GM03348 (cell line): ENCODE measurements at regions not wholly inside any gene's neighbourhood (a gene's known extent, or its start where the extent isn't known, plus 50 kb on each side); places are given as distances from the start of the nearest gene placed in this dataset.

Experiments used
- DNase-seq: peaks from one replicate; pipeline ENCODE4 v3.0.0; 2012; ENCODE audit warnings: low spot score

DNA sequence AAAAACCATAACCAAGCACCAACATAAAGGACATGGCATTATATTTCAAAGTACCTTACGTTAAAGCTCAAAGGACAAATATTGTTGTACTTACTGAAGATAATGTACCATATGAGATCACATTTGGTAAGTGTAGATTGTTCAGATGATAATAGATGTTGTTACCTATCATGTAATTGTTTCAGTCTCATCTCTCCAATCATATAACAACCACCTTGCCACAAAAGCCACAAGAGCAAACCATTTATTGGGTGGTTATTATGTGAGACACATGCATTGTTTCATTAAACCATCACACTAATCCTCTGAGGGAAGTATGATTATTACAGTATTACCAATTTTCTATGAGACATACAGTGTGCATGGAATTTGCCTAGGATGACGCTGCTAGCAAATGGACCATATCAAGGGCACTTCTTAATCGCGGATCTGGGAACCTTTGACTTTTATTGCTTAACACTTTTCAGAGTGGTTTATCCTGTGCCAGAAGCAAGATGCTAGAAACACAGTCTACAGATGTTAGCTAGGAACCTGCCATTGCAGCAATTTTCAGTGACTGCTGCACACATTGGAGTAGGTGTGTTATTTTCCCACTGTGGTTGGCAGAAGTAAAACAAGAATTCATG is 149.8 kb upstream of the AKIRIN2 start:
- DNase-seq = no peak

DNA sequence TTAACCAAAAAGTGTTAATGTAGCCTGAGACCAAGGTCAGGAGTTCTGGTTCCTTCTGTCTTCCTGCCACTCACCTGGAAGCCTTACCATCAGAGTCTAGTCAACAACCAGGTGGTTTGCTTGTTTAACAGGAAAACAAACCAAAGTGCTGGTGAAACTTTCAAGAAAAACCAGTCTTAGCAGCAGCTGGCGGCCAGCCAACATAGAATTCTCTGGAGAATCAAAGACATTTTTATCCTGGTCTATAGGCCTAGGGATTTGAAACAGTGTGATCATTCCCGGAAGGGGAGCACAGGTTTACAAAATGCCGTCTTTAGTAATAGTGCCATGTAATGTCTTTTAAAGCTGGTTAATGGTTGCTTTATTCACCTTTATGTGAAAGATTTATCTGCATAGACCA is 146.6 kb upstream of the AKIRIN2 start:
- DNase-seq = no peak

DNA sequence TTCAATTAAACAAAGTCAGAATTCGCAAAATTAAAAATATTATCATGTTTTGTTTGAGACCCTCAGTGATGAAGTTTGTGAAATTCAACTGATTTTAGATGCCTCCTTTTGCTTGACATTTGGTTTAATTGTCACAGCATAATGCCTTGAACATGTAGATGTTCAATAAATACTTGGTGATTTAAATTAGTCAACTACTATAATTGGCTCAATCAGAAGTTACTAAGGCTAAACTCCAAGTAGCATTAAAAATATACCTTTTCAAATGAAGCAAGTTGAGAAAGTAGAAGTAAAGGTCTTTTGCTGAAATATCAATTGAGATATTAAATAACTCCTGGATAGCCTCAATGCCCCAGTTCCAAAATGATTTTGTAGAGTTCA is 145.8 kb upstream of the AKIRIN2 start:
- DNase-seq = no peak

DNA sequence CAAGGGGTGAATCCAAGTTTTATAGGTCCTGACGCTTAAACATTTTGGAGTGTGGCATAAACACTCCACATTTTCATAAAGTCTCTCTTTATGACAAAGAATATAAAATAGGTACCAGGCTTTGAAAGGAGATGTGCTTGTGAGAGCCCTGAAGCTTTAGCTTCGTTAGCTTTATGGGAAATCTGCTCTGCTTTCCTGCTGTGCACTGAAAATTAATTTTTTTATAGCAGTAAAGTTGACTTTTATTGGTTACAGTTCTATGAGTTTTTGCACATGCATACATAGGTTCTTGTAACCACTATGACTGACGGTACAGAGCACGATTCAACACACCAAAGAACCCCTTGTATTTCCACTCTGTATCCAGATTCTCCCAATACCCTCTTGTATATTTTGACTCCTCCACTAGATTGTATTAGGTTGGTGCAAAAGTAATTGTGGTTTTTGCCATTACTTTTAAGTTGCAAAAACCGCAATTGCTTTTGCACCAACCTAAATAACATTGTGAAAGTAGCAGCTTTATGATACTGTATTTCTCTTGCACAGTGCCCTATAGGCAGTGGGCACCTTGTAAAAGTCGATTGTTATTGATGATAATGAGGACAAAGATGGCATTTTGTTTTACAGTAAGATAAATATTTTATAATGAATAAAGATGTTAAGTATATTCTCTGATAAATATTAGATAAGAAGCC is 145.2 kb upstream of the AKIRIN2 start:
- no peak for DNase-seq

DNA sequence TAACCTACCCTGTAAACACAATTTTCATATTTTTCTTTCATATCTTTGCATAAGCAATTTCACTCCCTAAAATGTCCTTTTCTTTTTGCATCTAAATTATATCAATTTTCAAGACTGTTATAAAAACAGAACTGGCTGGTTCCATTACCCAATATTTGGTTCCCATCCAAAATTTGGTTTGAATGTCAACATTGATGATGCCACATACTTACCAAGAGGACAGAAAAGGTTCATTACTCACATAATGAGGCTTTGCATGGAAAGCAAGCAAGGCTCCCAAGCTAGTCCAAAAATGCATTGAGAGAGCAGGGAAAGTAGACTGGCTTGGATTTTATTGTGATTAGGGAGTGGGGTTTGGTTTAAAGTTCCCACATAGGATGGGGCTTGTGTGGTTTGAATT is 144.4 kb upstream of the AKIRIN2 start:
- no peak for DNase-seq

DNA sequence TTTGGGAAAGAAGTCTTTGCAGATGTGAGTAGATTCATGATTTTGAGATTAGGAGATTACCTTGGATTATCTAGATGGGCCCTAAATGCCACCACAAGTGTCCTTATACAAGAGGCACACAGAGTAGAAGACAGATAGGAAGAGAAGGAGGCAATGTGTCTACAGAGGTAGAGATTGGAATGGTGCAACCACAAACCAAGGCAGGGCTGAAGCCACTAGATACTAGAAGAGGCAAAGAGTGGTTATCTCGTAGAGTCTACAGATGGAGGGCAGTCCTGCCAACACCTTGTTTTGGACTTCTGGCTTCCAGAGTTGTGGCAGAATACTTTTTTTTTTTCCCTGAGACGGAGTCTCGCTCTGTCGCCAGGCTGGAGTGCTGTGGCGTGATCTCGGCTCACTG is 138.3 kb upstream of the AKIRIN2 start:
- DNase-seq = no peak

DNA sequence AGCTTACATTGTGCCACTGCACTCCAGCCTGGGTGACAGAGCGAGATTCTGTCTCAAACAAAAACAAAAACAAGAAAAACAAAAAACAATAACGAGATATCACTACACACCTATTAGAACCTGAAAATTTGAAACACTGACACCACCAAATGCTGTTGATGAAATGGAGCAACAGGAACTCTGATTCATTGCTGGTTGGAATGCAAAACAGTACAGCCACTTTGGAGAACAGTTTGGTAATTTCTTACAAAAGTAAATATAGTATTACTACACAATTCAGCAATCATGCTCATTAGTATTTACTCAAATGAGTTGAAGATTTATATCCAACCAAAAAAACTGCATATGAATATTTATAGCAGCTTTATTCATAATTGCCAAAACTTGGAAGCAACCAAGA is 135.8 kb upstream of the AKIRIN2 start:
- no peak for DNase-seq

DNA sequence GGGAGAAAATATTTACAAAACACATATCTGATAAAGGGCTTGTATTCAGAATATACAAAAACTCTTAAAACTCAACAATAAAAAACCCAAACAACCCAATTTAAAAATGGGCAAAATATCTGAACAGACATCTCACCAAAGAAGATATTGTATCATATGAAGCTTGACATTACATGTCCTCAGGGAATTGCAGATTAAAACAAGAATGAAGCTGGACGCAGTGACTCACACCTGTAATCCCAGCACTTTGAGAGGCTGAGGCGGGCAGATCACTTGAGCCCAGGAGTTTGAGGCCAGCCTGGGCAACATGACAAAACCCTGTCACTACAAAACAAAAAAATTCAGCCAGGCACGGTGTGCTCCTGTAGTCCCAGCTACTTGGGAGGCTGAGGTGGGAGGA is 135.4 kb upstream of the AKIRIN2 start:
- DNase-seq = no peak

DNA sequence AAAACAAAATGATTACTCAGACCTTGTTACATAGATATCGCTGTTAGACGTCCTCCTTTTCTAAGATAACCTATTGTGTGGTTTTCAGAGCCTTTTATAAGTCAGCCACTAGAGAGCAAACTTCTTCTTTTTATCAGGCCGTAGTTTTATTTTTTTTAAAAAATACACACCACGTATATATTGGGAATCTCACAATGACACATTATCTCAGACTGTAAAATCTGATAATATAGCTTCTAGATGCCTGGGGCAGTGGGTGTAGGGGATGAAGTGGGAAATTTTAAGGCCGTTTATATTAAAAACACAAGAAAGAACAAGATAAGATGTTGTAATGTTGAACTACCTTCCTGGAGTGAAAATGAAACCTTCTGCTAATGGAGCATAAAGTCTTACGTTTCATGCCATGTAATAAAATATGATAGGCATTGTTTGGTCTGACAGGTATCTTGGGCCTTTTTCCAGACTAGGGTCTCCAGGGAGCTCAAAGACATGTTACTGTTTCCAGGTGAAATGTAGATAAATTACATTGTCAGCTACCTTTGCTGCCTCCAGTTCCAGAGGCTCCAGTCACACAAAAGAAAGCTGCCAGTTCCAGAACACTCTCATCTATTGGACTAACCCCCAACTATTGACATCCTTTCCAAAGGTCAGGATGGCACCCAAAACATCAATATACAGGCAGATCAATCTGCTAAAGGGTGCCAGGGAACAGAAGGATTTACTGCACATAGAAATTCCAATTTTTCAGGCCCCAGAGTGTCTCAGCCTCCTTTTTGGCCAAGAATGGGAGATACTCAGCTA is 130.2 kb upstream of the AKIRIN2 start:
- peak; percentile 37 for DNase-seq

DNA sequence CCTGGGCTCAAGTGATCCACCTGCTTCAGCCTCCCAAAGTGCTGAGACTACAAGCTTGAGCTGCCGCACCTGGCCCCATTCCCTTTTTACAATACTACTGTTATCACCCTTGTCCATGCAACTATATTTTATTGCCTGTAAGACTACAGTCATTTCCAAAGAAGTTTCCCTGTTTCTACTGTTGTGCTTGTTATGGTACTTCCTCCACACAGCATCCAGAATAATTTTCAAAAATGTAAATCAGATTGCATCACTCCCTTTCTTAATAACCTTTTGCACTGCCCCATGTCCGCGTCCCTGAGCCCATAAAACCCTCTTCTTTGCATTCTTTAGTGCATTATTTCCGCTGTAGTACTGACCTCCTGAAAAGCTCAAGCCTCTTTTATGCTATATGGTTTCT is 128.9 kb upstream of the AKIRIN2 start:
- DNase-seq = no peak

DNA sequence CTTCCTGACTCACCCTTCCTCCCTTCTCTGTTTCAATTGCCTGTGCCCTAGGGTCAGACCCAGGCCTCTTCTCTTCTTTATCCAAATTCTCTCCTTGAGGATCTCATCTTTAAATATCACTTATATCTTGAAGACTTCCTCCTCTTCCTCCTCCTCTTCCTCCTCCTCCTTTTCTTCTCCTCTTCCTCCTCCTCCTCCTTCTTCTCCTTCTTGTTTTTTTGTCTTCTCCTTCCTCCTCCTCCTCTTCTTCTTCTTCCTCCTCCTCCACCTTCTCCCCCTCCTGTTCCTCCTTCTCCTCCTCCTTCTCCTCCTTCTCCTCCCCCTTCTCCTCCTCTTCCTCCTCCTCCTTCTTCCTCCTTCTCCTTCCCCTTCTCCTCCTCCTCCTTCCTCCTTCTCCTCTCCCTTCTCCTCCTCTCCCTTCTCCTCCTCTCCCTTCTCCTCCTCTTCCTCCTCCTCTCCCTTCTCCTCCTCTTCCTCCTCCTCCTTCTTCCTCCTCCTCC is 127.6 kb upstream of the AKIRIN2 start:
- no peak for DNase-seq

DNA sequence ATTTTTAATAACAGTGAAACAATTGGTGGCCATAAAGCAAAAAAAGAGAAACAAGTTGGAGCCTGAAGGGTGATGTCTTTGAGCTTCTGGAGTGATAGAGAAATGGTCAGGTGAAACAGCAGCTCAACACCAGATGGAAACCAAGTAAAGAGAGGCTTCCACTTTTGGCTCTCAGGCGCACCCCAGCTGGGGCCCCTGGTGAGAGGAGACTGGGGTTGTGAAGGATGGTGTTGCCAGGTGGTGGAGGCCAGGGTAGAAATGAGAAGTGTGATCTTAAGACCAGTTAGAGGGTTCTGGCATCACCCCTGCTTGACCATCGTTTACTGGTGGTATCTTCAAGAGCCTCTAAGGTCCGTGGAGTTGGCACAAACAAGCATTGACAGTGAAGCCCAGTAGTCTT is 126.0 kb upstream of the AKIRIN2 start:
- DNase-seq = no peak

DNA sequence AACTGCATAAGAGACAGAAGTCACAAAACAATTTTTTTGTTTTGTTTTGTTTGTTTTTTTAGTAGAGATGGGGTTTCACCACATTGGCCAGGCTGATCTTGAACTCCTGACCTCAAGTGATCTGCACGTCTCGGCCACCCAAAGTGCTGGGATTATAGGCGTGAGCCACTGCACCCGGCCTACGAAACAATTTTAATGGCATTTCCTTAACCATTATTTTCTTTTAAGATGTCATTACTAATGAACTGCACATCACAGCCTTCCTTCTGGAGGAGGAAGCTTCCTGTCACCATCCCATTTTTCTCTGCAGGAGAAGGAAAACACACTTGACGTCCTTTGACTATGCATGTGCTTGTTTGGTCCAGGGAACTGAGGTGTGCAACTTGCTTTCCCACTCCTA is 125.3 kb upstream of the AKIRIN2 start:
- DNase-seq = no peak

DNA sequence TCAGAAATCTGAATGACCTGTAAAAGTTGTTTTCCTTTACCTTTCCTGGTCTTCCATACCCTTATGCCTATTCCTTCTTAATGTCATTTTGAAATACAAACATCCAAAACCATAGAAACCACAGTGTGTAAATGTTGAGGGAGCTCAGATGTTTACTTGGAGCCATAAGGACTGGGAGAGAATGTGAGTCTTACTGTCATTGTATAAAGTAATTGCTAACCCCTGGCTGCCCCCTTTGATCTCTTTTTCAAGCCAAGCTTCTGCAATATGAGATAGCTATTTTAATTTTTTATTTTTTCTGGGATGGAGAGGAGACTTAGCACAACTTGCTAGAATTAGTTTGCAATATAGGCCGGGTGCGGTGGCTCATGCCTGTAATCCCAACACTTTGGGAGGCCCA is 124.4 kb upstream of the AKIRIN2 start:
- DNase-seq = no peak

DNA sequence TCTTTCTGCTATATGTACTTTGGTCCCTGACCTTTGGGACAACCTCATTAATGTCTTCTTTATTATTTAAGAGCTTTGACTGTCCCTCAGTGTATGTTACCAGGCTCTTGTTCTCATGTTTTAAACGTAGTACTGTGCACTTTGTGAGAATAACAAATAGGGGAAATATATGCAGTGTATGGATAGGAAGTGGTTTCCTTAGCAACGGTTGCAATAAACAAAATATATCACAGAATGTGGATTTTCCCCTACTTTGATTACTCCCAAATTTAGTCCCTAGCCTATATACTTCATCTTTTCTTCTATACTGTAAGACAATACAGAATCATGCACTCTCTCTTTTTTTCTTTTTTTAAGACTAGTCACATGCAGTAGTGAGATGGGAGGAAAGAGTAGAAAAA is 123.8 kb upstream of the AKIRIN2 start:
- DNase-seq = no peak

DNA sequence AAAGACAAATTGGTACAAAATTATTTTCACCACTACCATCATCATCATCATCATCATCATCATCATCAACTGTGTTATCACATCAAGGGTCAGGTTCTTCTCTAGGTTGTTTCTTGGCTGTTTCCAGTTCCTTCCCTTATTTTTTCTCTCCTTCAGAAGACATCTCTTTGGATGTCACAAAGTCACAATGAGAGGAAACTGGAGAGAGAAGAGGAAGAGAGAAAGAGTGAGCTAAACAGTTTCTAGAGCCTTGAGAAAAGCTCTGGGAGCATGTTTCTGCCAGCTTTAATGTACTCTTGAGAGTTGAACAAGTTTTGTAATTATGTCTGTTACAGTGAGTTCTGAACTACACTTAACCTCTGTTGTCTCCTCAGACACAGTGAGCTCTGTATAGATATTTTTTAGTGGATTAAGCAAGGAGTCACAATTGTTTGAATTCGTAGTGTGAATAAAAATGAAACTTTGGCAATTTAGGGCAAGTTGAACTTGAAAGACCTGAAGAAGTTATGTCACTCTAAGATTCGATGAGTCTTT is 123.0 kb upstream of the AKIRIN2 start:
- no peak for DNase-seq

DNA sequence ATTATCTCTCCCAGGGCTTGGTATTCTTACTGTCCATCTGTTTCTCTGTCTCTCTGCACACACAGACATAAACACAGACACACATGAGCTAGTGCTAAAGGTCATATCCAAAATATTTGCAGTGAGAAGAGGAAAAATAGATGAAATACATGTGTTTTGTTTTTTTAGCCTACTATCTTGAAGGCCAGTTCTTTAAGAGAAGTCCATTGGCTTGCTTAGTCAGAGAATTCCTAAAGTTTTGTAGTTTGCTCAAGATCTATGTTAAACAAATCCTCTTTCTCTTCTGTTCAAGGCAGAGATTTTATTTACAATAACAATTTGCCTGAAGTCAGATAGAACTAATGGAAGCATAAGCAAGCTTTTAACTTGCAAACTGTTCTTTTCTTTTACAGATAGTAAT is 120.0 kb upstream of the AKIRIN2 start:
- no peak for DNase-seq

DNA sequence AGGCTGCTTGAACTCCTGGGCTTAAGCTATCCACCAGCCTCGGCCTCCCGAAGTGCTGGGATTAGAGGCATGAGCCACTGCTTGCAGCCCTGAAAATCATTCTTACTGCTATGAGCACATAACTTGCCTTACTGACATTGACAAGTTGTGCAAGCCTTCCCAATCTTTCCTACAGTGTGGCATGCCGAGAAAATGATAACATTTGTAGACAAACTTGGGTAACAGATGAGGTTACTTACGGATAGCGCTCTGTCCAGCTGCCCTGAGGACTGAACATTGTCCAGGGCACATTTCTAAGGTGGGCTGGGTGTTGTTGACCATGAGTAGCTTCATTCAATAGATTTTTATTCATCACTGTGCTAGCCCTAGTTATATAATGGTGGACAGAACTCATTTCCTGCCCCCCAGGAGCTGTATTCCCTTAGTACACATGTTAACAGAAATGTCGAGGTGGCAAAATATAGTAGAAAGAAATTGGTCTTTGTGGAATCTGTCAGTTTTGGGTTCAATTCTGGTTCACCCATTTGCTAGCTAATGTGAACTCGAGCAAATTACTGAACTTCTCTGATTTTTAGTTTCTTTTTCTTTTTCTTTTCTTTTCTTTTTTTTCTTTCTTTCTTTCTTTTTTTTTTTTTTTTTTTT is 118.4 kb upstream of the AKIRIN2 start:
- DNase-seq = no peak

DNA sequence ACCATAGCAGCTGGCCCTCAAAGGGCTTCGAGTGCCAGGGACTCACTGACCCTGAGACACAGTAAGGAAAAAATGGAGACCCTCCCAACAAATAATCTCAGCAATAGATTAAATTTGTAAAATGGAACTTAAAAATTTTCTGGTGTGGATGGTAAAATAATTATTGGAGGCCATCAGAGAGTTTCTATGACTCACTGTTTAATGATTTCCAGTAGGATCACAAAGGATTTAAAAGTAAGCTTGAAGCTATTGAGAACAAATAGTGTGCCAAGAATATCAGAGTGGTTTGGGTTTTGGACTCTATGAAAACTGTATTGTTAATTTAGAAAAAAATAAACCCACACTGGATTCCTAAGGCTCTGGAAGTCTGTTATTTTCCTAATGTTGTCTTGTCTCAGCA is 115.2 kb upstream of the AKIRIN2 start:
- peak; percentile 53 for DNase-seq

DNA sequence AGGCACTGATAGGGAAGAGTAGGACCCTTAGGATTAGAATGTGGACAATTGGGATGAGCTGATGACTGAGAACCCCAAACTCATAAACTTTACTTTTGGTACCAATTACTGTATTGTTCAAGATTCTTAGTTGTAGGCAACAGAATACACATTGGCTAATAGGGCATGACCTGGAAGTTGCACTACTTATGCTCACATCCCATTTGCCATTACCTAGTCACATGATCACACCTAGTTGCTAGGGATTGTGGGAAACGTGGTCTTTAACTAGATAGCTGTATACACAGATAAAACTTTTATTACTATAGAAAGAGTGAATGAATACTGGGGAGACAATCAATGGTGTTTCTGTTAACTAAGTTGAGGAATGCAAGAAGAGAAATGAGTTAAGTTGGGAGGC is 113.4 kb upstream of the AKIRIN2 start:
- no peak for DNase-seq

DNA sequence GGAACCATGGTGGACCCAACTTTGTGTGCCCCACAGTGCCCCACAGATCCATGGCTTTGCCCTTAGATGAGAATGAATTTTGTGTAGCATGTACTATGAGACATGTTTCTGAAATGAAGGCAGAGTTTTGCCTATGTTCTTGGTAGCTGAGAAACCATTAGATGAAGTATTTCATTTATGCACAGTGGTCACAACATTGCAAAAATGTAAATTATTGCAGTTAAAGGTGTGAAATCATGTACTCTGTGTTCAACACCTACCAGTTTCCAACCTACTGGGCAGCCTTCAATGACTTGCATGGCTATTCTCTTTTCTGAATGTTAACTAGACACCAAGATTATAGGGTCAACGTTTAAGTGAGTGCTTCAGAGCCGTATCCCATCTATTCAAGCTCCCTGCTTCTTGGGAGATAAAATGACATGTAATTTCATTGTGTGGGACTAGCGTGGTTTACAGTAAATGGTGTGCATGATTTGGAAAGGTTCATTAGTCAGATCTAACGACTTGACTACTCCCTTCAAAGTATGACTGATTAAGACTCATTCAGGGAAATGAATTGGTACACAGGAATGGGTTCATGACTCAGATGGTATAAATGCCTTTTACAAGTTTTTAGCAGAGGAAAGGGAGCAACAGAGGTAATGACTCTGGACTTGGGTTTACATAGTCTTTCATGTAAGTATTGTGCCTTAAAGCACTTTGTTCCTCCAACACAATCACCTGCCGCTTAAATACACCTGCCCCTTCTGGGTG is 106.1 kb upstream of the AKIRIN2 start:
- DNase-seq = peak; percentile 65

DNA sequence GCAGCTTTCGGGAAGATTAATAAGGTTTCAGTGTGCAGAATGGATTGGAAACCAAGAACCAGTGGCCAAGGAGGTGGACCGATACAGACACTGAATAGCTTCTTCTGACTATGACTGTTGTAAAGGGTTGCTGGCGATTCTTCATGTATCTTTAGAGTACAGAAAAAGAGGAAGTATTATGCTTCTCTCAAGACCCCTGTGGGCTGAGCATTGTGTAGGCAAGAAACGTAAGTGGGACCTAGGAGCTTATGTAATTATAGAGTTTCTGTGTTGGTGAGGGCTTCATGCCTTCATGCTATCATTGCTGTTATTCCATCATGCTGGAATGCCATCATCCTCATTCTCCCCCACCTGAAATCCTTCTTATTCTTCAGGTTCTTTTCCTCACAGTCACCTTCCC is 105.4 kb upstream of the AKIRIN2 start:
- no peak for DNase-seq
